ENCODE measurements at regions not wholly inside any gene's neighbourhood (a gene's known extent, or its start where the extent isn't known, plus 50 kb on each side); places are given as distances from the start of the nearest gene placed in this dataset.

GRCh38 chr3:55269096-55269495 is 218.0 kb downstream of the WNT5A start:
- no peak for TF ChIP-seq POLR2A (IDR thresholded peaks at IDR 0.05; ENCODE audit: low read length)
- no peak for TF ChIP-seq GATA1 (IDR thresholded peaks at IDR 0.05; ENCODE audit: low read depth, low read length)

Data from erythroblast (primary cell).